ENCODE measurements at regions not wholly inside any gene's neighbourhood (a gene's known extent, or its start where the extent isn't known, plus 50 kb on each side); places are given as distances from the start of the nearest gene placed in this dataset.

DNA sequence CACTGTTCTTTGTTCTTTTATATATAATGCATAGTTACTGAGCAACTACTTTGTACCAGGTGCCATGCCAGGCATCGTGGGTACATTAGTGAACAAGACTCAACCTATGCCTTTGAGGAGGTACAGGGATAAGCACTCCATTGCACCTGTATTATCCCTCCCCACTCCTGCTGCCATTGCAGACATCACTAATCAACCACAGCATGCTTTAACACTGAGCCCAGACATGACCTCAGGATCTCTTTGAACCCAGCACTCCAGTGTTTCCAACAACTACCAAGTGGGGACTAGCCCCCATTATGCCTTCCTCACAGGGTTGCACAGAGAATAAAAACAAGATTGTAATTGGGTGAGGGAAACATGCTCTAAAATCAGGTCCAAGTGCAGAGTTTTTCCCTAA, 60.5 kb upstream of the COL13A1 start:
- in situ Hi-C loops (cut with HindIII; ENCODE audit: low pct_unique_long_range_greater_than_20kb, low sequenced_read_pairs) = no loop called here
- CTCF ChIA-PET = no interaction called here

DNA sequence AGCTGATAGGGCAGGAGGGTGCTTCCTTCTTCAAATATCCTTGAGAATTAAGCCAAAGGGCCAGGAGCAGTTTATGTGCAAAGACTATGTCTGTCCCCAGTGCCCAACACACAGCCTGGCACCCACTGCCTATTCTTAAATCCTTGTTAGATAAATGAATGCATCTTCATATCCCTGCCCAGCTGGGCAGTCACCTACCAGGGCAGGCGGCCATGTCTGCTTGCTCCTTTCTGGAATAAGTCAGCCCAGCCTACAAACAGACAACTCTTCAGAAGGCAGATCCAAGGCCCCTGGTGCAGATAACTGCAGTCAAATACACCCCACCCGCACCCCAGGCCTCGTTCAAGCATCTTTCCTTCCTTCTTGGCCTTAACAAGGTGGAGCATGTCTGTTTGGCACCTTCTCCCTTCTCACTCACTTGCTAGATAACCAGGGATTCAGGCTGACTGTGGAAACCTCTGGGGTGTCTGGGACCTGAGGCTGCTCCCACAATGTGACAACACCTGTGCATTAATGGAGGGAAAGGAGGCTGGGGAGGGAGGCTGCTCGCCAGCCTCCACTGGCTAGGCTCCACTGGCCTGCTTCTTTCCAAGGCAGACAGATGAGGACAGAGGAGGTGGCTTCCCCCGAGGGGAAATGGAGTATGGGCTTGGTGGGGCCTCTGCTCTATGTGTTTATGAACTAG, 59.9 kb upstream of the COL13A1 start:
- H3K27me3 ChIP-seq (ENCODE audit: control insufficient read depth, insufficient read depth, low read length) = 0 out of 2 replicates have a peak, but pooled peaks cover 6% of the 10 kb centered on the region
- no peak for DNase-seq (ENCODE audit: low read depth, low spot score)
- intact Hi-C loops (cut with micrococcal nuclease; ENCODE audit: unreplicated experiment) (loop anchor here (2.0 kb wide), 1 partner anchor 59 kb away; the partner anchor contains the start of gene COL13A1), in situ Hi-C loops (cut with HindIII; ENCODE audit: low pct_unique_long_range_greater_than_20kb, low sequenced_read_pairs) (no loop called here)
- TF ChIP-seq SIN3A (IDR thresholded peaks at IDR 0.05; ENCODE audit: borderline replicate concordance, insufficient read depth, low read depth, low read length) (no peak), CTCF (IDR thresholded peaks at IDR 0.05) (no peak), TCF7L2 (IDR thresholded peaks at IDR 0.05; ENCODE audit: low read depth, low read length) (no peak), POLR2AphosphoS5 (IDR thresholded peaks at IDR 0.05; ENCODE audit: low read depth, low read length) (no peak)
- TF ChIP-seq, protein P1, sequence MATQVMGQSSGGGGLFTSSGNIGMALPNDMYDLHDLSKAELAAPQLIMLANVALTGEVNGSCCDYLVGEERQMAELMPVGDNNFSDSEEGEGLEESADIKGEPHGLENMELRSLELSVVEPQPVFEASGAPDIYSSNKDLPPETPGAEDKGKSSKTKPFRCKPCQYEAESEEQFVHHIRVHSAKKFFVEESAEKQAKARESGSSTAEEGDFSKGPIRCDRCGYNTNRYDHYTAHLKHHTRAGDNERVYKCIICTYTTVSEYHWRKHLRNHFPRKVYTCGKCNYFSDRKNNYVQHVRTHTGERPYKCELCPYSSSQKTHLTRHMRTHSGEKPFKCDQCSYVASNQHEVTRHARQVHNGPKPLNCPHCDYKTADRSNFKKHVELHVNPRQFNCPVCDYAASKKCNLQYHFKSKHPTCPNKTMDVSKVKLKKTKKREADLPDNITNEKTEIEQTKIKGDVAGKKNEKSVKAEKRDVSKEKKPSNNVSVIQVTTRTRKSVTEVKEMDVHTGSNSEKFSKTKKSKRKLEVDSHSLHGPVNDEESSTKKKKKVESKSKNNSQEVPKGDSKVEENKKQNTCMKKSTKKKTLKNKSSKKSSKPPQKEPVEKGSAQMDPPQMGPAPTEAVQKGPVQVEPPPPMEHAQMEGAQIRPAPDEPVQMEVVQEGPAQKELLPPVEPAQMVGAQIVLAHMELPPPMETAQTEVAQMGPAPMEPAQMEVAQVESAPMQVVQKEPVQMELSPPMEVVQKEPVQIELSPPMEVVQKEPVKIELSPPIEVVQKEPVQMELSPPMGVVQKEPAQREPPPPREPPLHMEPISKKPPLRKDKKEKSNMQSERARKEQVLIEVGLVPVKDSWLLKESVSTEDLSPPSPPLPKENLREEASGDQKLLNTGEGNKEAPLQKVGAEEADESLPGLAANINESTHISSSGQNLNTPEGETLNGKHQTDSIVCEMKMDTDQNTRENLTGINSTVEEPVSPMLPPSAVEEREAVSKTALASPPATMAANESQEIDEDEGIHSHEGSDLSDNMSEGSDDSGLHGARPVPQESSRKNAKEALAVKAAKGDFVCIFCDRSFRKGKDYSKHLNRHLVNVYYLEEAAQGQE (IDR thresholded peaks at IDR 0.05; ENCODE audit: insufficient read depth in 1 of 2, low read depth in 2 of 2, low read length in 1 of 2) = no peak
- H3K4me3 ChIP-seq (ENCODE audit: low read depth in 2 of 2, low read length in 2 of 2) = no peak overlapping the region
- H3K4me1 ChIP-seq (ENCODE audit: control insufficient read depth, insufficient read depth, low read length) = no peaks in the 10 kb centered on the region
- H3K36me3 ChIP-seq (ENCODE audit: control insufficient read depth, insufficient read depth, low read length) = no peaks in the 10 kb centered on the region
- ATAC-seq = no peak
- POLR2A ChIA-PET = no interaction called here
- no TSS peak for BruUV-seq (replicated peaks)
- CTCF ChIA-PET = no interaction called here
- no peak overlapping the region for H3K27ac ChIP-seq (ENCODE audit: low read length)
- no peaks in the 10 kb centered on the region for H3K9me3 ChIP-seq (ENCODE audit: control insufficient read depth, insufficient read depth, low read depth, low read length)

More for the DNA sequence above, 60.5 kb upstream of the COL13A1 start:
- H3K4me3 ChIP-seq (ENCODE audit: low read depth in 2 of 2, low read length in 2 of 2) = no peak overlapping the region
- DNase-seq (ENCODE audit: low read depth, low spot score) = no peak
- POLR2A ChIA-PET = no interaction called here
- H3K27ac ChIP-seq (ENCODE audit: low read length) = no peak overlapping the region
- no peaks in the 10 kb centered on the region for H3K4me1 ChIP-seq (ENCODE audit: control insufficient read depth, insufficient read depth, low read length)
- H3K36me3 ChIP-seq (ENCODE audit: control insufficient read depth, insufficient read depth, low read length) = no peaks in the 10 kb centered on the region
- no peaks in the 10 kb centered on the region for H3K9me3 ChIP-seq (ENCODE audit: control insufficient read depth, insufficient read depth, low read depth, low read length)
- intact Hi-C loops (cut with micrococcal nuclease; ENCODE audit: unreplicated experiment) = no loop called here
- no TSS peak for BruUV-seq (replicated peaks)
- TF ChIP-seq SIN3A (IDR thresholded peaks at IDR 0.05; ENCODE audit: borderline replicate concordance, insufficient read depth, low read depth, low read length) (no peak), POLR2AphosphoS5 (IDR thresholded peaks at IDR 0.05; ENCODE audit: low read depth, low read length) (no peak), TCF7L2 (IDR thresholded peaks at IDR 0.05; ENCODE audit: low read depth, low read length) (no peak), CTCF (IDR thresholded peaks at IDR 0.05) (no peak)
- TF ChIP-seq, protein P1 (IDR thresholded peaks at IDR 0.05; ENCODE audit: insufficient read depth in 1 of 2, low read depth in 2 of 2, low read length in 1 of 2) = no peak
- no peak for ATAC-seq
- 0 out of 2 replicates have a peak, but pooled peaks cover 6% of the 10 kb centered on the region for H3K27me3 ChIP-seq (ENCODE audit: control insufficient read depth, insufficient read depth, low read length)

Measured in Panc1 (cell line).